GM12873 (cell line): ENCODE measurements at regions not wholly inside any gene's neighbourhood (a gene's known extent, or its start where the extent isn't known, plus 50 kb on each side); places are given as distances from the start of the nearest gene placed in this dataset.

ENCODE experiments used
- CTCF ChIP-seq: IDR thresholded peaks from 2 replicates; pipeline ENCODE4 v1.5.1; 2012; ENCODE audit warnings: low read depth, mild to moderate bottlenecking, moderate library complexity, low read length, control low read depth; ENCODE audit not compliant: insufficient read depth; ENCODE audit errors: missing control alignments

- TF ChIP-seq CTCF = no peak
Observed at GRCh38 chr16:17718495-17718894, 247.7 kb upstream of the XYLT1 start.

- no peak for TF ChIP-seq CTCF
Observed at GRCh38 chr16:17705847-17706246, 235.1 kb upstream of the XYLT1 start.

GRCh38 chr16:17696616-17697015, 225.9 kb upstream of the XYLT1 start:
- no peak for TF ChIP-seq CTCF

GRCh38 chr16:17692484-17692883, 221.7 kb upstream of the XYLT1 start:
- no peak for TF ChIP-seq CTCF

GRCh38 chr16:17691899-17692176, 221.1 kb upstream of the XYLT1 start:
- no peak for TF ChIP-seq CTCF

- no peak for TF ChIP-seq CTCF
Observed at GRCh38 chr16:17691106-17691898, 220.5 kb upstream of the XYLT1 start.

GRCh38 chr16:17685447-17685846, 214.7 kb upstream of the XYLT1 start:
- no peak for TF ChIP-seq CTCF
